ENCODE measurements at regions not wholly inside any gene's neighbourhood (a gene's known extent, or its start where the extent isn't known, plus 50 kb on each side); places are given as distances from the start of the nearest gene placed in this dataset.

- TF ChIP-seq ARNTL (CRISPR knock-in tag; IDR thresholded peaks at IDR 0.05; ENCODE audit: borderline replicate concordance, low read depth) (no peak), ZFP3 (CRISPR knock-in tag; IDR thresholded peaks at IDR 0.05) (no peak), GLIS3 (CRISPR knock-in tag; IDR thresholded peaks at IDR 0.05) (no peak), OSR1 (CRISPR knock-in tag; IDR thresholded peaks at IDR 0.05) (no peak), ZNF565 (CRISPR knock-in tag; conservative IDR thresholded peaks at IDR 0.05; ENCODE audit: low read depth) (no peak), ESRRG (CRISPR knock-in tag; IDR thresholded peaks at IDR 0.05) (no peak), ZNF70 (CRISPR knock-in tag; IDR thresholded peaks at IDR 0.05) (no peak), BACH2 (CRISPR knock-in tag; IDR thresholded peaks at IDR 0.05; ENCODE audit: borderline replicate concordance) (no peak)
These were observed 861.5 kb downstream of the ANKRD7 start for GRCh38 chr7:119086026-119086425.

Data from SK-N-SH treated with all-trans-retinoic acid at 6 μM for 48 hours (cell line).